Stimulated activated effector memory CD8-positive, alpha-beta T cell treated with anti-CD3 and anti-CD28 coated beads, Interleukin-12 subunit alpha, Interleukin-12 subunit beta, amount 100 ng/mL, for 72 hours (primary cell): ENCODE measurements at regions not wholly inside any gene's neighbourhood (a gene's known extent, or its start where the extent isn't known, plus 50 kb on each side); places are given as distances from the start of the nearest gene placed in this dataset.
"Not testable (repeated sequence)": the region's sequence is repeated elsewhere in the genome, so short reads cannot be mapped to it uniquely, and the experiment has no call there.

Source experiments
- ATAC-seq: fragments of 150-1000 bp; cut with Tn5 transposase; 2 replicates; pipeline ENCODE4 v1.10.0; 2021
- DNase-seq, 2 donors: peaks; one replicate each; pipeline ENCODE4 v3.0.0; 2021 to 2022; ENCODE audit warnings: low spot score in 2 of 2
- H3K27ac Mint-ChIP-seq: one replicate; pipeline ENCODE4 v1.8.0; 2022; ENCODE audit warnings: mild to moderate bottlenecking, mixed read lengths
- H3K36me3 Mint-ChIP-seq: one replicate; pipeline ENCODE4 v1.8.0; 2022; ENCODE audit warnings: mild to moderate bottlenecking, mixed read lengths
- H3K4me1 Mint-ChIP-seq: one replicate; pipeline ENCODE4 v1.8.0; 2022; ENCODE audit warnings: mixed read lengths
- H3K4me3 Mint-ChIP-seq: one replicate; pipeline ENCODE4 v1.8.0; 2022; ENCODE audit warnings: mild to moderate bottlenecking, mixed read lengths
- H3K9me3 Mint-ChIP-seq: one replicate; pipeline ENCODE4 v1.8.0; 2022; ENCODE audit warnings: mixed read lengths

DNA sequence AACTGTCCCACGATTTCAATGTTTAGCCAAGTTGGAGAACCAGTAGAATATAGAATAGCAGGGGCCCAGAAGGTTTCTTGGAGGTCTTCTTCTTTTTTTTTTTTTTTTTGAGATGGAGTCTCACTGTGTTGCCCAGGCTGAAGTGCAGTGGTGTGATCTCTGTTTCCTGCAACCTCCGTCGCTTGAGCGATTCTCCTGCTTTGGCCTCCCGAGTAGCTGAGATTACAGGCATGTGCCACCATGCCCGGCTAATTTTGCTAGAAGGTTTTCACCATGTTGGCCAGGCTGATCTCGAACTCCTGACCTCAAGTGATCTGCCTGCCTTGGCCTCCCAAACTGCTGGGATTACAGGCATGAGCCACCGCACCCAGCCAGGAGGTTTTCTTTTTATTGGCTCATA is 84.3 kb downstream of the MYCN start:
- not testable (repeated sequence) for H3K4me1 Mint-ChIP-seq, H3K4me3 Mint-ChIP-seq, DNase-seq, H3K9me3 Mint-ChIP-seq, ATAC-seq, H3K27ac Mint-ChIP-seq, H3K36me3 Mint-ChIP-seq

DNA sequence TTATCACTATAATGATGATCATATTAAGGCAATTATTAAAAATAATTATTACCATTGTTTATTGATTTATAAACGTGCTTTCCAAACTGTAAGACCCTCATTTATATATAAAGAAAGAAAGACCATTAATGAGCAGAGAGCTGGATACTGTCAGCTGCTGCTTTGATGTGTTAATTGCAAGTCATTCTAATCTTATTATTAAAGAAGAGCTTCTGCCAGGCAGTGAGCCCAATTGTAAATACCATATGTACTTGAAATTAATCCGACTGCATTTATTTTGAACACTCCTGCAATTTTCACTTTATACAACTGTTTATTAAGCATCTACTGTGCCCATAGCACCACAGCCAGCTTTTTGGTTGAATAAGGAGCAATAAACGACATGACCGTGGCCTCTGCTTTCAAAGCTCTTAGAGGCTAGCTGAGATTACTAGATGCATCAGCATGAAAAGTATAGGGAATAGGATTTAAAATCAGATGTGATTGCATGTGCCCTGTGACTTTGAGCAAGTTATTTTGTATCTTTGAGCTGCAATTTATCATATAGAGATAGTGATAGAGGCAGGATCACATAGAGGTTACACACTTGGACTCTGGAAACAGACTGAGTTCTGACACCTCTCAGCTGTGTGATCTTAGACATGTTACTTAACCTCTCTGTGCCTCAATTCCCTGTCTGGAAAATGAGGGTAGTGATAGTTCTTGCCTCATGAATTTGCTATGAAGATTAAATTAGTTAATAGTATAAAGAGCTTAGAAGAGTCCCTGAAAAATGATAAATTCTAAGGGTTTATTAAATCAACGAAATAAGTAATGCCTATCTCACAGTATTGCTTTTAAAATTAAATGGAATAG is 83.4 kb downstream of the MYCN start:
- ATAC-seq (no peak), DNase-seq (no peak)
- Mint-ChIP-seq H3K4me3 (no peak overlapping the region), H3K36me3 (no peaks in the 10 kb centered on the region), H3K9me3 (peaks cover 4% of the 10 kb centered on the region), H3K27ac (no peak overlapping the region), H3K4me1 (no peaks in the 10 kb centered on the region)

- ATAC-seq = no peak
- H3K4me1 Mint-ChIP-seq = no peaks in the 10 kb centered on the region
Observed at GRCh38 chr2:16022548-16023240, 82.3 kb downstream of the MYCN start.

GRCh38 chr2:16021611-16022363 is 81.4 kb downstream of the MYCN start:
- ATAC-seq (no peak), DNase-seq (no peak)
- peaks cover 7% of the 10 kb centered on the region for H3K9me3 Mint-ChIP-seq
- no peaks in the 10 kb centered on the region for H3K36me3 Mint-ChIP-seq
- H3K4me3 Mint-ChIP-seq = no peak overlapping the region
- H3K27ac Mint-ChIP-seq = no peak overlapping the region
- no peaks in the 10 kb centered on the region for H3K4me1 Mint-ChIP-seq

More at GRCh38 chr2:16022548-16023240, 82.3 kb downstream of the MYCN start:
- no peak overlapping the region for H3K27ac Mint-ChIP-seq
- H3K9me3 Mint-ChIP-seq = peaks cover 7% of the 10 kb centered on the region
- no peak overlapping the region for H3K4me3 Mint-ChIP-seq
- no peak for DNase-seq
- no peaks in the 10 kb centered on the region for H3K36me3 Mint-ChIP-seq

- DNase-seq (no peak), ATAC-seq (no peak)
- Mint-ChIP-seq H3K9me3 (peaks cover 7% of the 10 kb centered on the region), H3K27ac (no peak overlapping the region), H3K36me3 (no peaks in the 10 kb centered on the region), H3K4me1 (no peaks in the 10 kb centered on the region), H3K4me3 (no peak overlapping the region)
Observed at GRCh38 chr2:16020389-16021008, 80.1 kb downstream of the MYCN start.

- H3K27ac Mint-ChIP-seq = no peak overlapping the region
- H3K4me1 Mint-ChIP-seq = no peaks in the 10 kb centered on the region
- DNase-seq (no peak), ATAC-seq (no peak)
- H3K4me3 Mint-ChIP-seq = no peak overlapping the region
- no peaks in the 10 kb centered on the region for H3K36me3 Mint-ChIP-seq
- peaks cover 3% of the 10 kb centered on the region for H3K9me3 Mint-ChIP-seq
Observed at GRCh38 chr2:16019617-16020351, 79.4 kb downstream of the MYCN start.

DNA sequence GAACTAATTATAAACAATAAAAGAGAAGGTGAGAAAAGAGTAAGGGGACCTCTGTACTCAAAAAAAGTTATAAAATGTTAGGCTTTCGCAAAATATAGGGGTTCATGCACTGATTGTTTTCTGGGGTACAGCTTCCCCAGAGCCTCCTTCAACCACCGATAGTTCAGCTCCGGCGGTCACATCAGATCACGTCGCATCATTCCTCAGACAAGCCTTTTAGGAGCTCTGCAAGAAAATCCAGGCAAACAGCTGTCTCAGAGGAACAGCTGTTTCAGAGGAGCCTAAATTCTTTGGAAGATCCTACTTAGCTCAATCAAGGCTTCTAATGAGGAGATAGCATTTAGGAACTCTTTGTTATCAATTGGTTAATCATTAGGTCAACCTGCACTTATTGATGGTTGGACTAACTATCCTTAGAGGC is 78.7 kb downstream of the MYCN start:
- H3K9me3 Mint-ChIP-seq = peaks cover 3% of the 10 kb centered on the region
- no peaks in the 10 kb centered on the region for H3K4me1 Mint-ChIP-seq
- ATAC-seq (no peak), DNase-seq (no peak)
- no peaks in the 10 kb centered on the region for H3K36me3 Mint-ChIP-seq
- no peak overlapping the region for H3K27ac Mint-ChIP-seq
- H3K4me3 Mint-ChIP-seq = no peak overlapping the region

- no peaks in the 10 kb centered on the region for H3K36me3 Mint-ChIP-seq
- no peak overlapping the region for H3K27ac Mint-ChIP-seq
- no peak for DNase-seq
- H3K4me1 Mint-ChIP-seq = no peaks in the 10 kb centered on the region
- ATAC-seq = no peak
- peaks cover 4% of the 10 kb centered on the region for H3K9me3 Mint-ChIP-seq
- H3K4me3 Mint-ChIP-seq = no peak overlapping the region
Observed at GRCh38 chr2:16018277-16019059, 78.1 kb downstream of the MYCN start.

DNA sequence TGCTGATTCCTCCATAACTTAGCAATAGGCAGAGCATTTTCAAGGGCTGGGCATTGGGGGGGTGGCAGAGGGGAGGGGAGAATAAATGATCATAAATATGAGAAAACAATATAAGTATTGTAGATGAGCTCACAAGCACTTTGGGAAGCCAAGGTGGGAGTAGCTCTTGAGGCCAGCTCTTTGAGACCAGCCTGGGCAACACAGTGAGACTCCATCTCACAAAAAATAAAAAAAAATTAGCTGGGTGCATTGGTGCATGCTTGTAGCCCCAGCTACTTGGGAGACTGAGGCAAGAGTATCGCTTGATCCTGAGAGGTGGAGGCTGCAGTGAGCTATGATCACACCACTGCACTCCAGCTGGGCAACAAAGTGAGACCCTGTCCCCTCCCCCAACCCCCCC is 75.9 kb downstream of the MYCN start:
- Mint-ChIP-seq H3K36me3 (no peaks in the 10 kb centered on the region), H3K4me3 (no peak overlapping the region), H3K9me3 (peaks cover 6% of the 10 kb centered on the region), H3K27ac (no peak overlapping the region), H3K4me1 (no peaks in the 10 kb centered on the region)
- DNase-seq (no peak), ATAC-seq (no peak)

- no peak overlapping the region for H3K27ac Mint-ChIP-seq
- ATAC-seq (no peak), DNase-seq (no peak)
- peaks cover 6% of the 10 kb centered on the region for H3K9me3 Mint-ChIP-seq
- H3K36me3 Mint-ChIP-seq = no peaks in the 10 kb centered on the region
- no peak overlapping the region for H3K4me3 Mint-ChIP-seq
- no peaks in the 10 kb centered on the region for H3K4me1 Mint-ChIP-seq
Observed at GRCh38 chr2:16015903-16016265, 75.5 kb downstream of the MYCN start.

DNA sequence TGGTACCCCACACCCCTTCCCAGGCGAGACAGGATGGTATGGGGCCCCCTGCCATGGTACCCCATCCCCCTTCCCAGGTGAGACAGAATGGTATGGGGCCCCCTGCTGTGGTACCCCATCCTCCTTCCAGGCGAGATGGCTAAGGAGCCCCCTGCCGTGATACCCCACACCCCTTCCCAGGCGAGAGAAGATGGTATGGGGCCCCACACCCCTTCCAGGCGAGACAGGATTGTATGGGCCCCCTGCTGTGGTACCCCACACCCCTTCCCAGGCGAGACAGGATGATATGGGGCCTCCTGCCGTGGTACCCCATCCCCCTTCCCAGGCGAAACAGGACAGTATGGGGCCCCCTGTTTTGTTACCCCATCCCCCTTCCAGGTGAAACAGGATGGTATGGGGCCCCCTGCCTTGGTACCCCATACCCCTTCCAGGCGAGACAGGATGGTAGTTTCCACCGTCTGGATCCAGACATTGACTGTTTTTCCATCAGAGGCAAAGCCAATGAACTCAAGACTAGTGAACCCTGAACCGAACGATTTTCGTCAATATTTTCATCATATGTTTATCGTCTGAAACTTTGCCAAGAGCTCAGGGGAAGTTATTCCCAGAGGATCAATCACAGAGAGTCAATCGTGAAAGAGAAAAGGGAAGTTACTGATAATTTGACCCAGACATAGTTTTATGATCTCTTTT is 75.0 kb downstream of the MYCN start:
- Mint-ChIP-seq H3K9me3 (peaks cover 6% of the 10 kb centered on the region), H3K4me1 (no peaks in the 10 kb centered on the region), H3K27ac (no peak overlapping the region), H3K36me3 (no peaks in the 10 kb centered on the region), H3K4me3 (no peak overlapping the region)
- DNase-seq (no peak), ATAC-seq (no peak)

- H3K27ac Mint-ChIP-seq = no peak overlapping the region
- H3K4me1 Mint-ChIP-seq = no peaks in the 10 kb centered on the region
- DNase-seq (no peak), ATAC-seq (no peak)
- H3K36me3 Mint-ChIP-seq = no peaks in the 10 kb centered on the region
- no peak overlapping the region for H3K4me3 Mint-ChIP-seq
- H3K9me3 Mint-ChIP-seq = peaks cover 6% of the 10 kb centered on the region
Observed at GRCh38 chr2:16014802-16015201, 74.5 kb downstream of the MYCN start.

DNA sequence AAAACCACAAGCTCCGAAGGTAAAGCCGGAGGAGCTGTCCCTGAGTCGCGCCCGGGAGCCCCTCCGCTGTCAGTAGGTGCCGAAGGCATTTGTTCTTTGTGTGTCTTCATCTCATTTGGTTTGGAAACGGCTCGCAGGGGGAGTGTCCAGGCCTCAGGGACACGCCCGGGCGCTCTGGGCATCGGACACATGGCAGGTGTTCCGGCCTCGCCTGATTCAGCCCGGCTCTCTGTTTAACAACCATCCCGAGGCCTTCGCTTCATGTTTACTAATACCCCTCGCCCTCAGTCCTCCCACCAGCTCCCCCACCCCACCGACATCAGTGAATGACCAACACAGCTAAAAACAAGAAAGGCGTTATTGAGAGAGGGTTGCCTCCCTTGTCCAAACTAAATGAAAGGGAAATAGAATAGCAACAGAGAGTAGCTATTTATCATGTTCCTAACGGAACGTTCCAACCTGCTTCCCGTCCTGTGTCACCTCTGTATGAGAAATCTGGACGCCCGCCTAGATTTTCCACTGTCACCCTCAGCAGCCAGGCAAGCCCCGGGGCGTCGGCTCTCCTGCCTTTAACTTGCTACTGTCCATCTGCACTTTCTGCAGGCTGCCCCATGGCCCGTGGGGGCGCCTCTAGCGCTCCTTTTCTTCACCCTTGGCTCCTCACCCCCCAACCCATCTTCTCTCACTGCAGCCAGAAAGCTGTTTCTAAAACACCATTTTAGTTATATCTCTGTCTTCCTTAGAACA is 73.9 kb downstream of the MYCN start:
- no peak for ATAC-seq
- H3K4me1 Mint-ChIP-seq = no peaks in the 10 kb centered on the region
- H3K27ac Mint-ChIP-seq = no peak overlapping the region
- H3K36me3 Mint-ChIP-seq = no peaks in the 10 kb centered on the region
- peaks cover 6% of the 10 kb centered on the region for H3K9me3 Mint-ChIP-seq
- no peak for DNase-seq
- H3K4me3 Mint-ChIP-seq = no peak overlapping the region
